ENCODE measurements at regions not wholly inside any gene's neighbourhood (a gene's known extent, or its start where the extent isn't known, plus 50 kb on each side); places are given as distances from the start of the nearest gene placed in this dataset.

DNA sequence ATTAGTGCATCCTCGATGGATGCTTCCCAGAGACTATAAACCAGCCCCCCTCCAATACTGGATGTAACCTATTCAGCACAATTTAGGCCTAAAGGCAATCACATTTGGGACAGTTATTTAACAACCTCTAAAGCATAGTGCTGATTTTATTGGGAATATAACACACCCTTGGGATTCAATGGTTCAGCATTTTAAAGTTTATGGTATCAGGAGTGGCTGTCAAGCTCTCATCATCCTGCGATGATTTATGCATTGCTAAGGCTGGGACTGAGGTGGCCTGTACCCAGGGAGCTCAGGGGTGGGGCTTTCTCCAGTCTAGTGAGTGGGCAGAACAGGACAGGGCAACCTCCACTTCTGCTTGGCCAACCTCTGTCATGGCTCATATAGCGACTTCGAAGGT is 464.9 kb downstream of the INHBA start:
- no peak for ATAC-seq
- no peak for TF ChIP-seq ZFP30 (CRISPR knock-in tag; IDR thresholded peaks at IDR 0.05)
- TF ChIP-seq GLIS3 (CRISPR knock-in tag; IDR thresholded peaks at IDR 0.05) = no peak
- no peak for TF ChIP-seq PPARA (CRISPR knock-in tag; IDR thresholded peaks at IDR 0.05; ENCODE audit: borderline replicate concordance)
- TF ChIP-seq, protein P1, sequence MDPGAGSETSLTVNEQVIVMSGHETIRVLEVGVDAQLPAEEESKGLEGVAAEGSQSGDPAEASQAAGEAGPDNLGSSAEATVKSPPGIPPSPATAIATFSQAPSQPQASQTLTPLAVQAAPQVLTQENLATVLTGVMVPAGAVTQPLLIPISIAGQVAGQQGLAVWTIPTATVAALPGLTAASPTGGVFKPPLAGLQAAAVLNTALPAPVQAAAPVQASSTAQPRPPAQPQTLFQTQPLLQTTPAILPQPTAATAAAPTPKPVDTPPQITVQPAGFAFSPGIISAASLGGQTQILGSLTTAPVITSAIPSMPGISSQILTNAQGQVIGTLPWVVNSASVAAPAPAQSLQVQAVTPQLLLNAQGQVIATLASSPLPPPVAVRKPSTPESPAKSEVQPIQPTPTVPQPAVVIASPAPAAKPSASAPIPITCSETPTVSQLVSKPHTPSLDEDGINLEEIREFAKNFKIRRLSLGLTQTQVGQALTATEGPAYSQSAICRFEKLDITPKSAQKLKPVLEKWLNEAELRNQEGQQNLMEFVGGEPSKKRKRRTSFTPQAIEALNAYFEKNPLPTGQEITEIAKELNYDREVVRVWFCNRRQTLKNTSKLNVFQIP (CRISPR knock-in tag; IDR thresholded peaks at IDR 0.05; ENCODE audit: borderline replicate concordance, low read depth) = no peak
- TF ChIP-seq CSDC2 (CRISPR knock-in tag; IDR thresholded peaks at IDR 0.05) = no peak

DNA sequence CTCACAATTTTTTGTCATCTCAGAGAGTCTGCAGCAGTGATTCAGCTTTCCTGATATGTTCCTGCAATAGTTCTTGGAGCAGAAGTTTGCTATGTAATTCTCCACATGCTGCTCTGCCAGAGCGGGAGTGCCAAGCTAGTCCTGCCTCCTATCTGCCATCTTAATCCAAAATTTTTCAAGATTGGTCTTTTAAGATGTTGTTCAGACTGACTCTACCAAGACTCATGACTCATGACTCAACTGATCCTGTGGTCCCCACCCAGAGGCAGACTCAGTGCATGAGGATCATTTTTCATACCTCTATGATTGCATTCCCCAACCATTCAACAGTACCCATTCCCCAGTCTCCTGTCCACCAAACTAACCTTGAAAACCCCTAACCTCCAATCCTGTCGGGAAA is 470.8 kb downstream of the INHBA start:
- TF ChIP-seq, protein P2, sequence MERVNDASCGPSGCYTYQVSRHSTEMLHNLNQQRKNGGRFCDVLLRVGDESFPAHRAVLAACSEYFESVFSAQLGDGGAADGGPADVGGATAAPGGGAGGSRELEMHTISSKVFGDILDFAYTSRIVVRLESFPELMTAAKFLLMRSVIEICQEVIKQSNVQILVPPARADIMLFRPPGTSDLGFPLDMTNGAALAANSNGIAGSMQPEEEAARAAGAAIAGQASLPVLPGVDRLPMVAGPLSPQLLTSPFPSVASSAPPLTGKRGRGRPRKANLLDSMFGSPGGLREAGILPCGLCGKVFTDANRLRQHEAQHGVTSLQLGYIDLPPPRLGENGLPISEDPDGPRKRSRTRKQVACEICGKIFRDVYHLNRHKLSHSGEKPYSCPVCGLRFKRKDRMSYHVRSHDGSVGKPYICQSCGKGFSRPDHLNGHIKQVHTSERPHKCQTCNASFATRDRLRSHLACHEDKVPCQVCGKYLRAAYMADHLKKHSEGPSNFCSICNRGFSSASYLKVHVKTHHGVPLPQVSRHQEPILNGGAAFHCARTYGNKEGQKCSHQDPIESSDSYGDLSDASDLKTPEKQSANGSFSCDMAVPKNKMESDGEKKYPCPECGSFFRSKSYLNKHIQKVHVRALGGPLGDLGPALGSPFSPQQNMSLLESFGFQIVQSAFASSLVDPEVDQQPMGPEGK (CRISPR knock-in tag; IDR thresholded peaks at IDR 0.05; ENCODE audit: borderline replicate concordance) = no peak
- TF ChIP-seq ZFP30 (CRISPR knock-in tag; IDR thresholded peaks at IDR 0.05) (no peak), ZNF565 (CRISPR knock-in tag; conservative IDR thresholded peaks at IDR 0.05; ENCODE audit: low read depth) (no peak), SNAI2 (CRISPR knock-in tag; IDR thresholded peaks at IDR 0.05) (no peak), ZFP3 (CRISPR knock-in tag; IDR thresholded peaks at IDR 0.05) (no peak), ZNF8 (CRISPR knock-in tag; IDR thresholded peaks at IDR 0.05) (no peak), RARB (CRISPR knock-in tag; IDR thresholded peaks at IDR 0.05) (no peak)
- TF ChIP-seq, protein P1 (CRISPR knock-in tag; IDR thresholded peaks at IDR 0.05; ENCODE audit: borderline replicate concordance, low read depth) = no peak
- ATAC-seq = no peak

DNA sequence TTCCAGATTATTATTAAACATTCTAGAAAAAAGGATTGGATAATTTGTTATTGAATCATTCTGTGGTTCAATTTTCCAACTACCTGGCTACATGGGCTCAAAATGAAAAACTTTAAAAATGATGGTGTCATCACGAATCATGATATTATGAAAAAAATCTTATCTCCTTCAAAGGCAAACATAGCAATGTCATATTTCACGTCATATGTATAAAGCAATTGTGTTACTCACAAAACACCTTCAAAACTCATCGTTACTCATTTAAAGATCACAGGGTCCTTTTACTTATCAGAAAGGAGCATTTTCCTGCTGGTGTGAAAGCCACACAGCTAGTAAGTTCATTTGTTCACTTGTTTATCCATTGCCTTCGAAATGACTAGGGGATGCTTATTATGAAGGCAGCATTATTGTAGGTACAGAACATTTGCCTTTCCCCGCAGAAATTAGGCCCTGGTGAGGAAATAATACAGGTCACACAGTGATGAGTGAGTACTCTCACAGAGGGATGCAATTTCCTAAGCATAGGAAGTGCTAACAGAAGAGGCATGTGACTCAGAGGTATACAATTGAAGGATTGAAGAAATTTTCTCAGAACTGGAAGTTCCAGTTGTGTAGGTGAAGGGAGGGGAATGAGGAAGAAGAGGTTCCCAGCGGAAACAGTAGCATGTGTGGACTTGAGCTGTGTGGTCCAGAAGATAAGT is 478.7 kb downstream of the INHBA start:
- ATAC-seq = no peak

More for the DNA sequence above, 478.7 kb downstream of the INHBA start:
- no peak for TF ChIP-seq TOX (CRISPR knock-in tag; IDR thresholded peaks at IDR 0.05; ENCODE audit: borderline replicate concordance)
- no peak for TF ChIP-seq BACH2 (CRISPR knock-in tag; IDR thresholded peaks at IDR 0.05; ENCODE audit: borderline replicate concordance)
- TF ChIP-seq, protein P3, sequence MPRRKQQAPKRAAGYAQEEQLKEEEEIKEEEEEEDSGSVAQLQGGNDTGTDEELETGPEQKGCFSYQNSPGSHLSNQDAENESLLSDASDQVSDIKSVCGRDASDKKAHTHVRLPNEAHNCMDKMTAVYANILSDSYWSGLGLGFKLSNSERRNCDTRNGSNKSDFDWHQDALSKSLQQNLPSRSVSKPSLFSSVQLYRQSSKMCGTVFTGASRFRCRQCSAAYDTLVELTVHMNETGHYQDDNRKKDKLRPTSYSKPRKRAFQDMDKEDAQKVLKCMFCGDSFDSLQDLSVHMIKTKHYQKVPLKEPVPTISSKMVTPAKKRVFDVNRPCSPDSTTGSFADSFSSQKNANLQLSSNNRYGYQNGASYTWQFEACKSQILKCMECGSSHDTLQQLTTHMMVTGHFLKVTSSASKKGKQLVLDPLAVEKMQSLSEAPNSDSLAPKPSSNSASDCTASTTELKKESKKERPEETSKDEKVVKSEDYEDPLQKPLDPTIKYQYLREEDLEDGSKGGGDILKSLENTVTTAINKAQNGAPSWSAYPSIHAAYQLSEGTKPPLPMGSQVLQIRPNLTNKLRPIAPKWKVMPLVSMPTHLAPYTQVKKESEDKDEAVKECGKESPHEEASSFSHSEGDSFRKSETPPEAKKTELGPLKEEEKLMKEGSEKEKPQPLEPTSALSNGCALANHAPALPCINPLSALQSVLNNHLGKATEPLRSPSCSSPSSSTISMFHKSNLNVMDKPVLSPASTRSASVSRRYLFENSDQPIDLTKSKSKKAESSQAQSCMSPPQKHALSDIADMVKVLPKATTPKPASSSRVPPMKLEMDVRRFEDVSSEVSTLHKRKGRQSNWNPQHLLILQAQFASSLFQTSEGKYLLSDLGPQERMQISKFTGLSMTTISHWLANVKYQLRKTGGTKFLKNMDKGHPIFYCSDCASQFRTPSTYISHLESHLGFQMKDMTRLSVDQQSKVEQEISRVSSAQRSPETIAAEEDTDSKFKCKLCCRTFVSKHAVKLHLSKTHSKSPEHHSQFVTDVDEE (CRISPR knock-in tag; IDR thresholded peaks at IDR 0.05) = no peak
- no peak for TF ChIP-seq TCF4 (CRISPR knock-in tag; IDR thresholded peaks at IDR 0.05; ENCODE audit: borderline replicate concordance)
- no peak for TF ChIP-seq ISL1 (CRISPR knock-in tag; IDR thresholded peaks at IDR 0.05)
- TF ChIP-seq, protein P1 (CRISPR knock-in tag; IDR thresholded peaks at IDR 0.05; ENCODE audit: borderline replicate concordance, low read depth) = no peak
- no peak for TF ChIP-seq RARB (CRISPR knock-in tag; IDR thresholded peaks at IDR 0.05)
- no peak for TF ChIP-seq OSR1 (CRISPR knock-in tag; IDR thresholded peaks at IDR 0.05)
- TF ChIP-seq ARNTL (CRISPR knock-in tag; IDR thresholded peaks at IDR 0.05; ENCODE audit: borderline replicate concordance, low read depth) = no peak
- no peak for TF ChIP-seq ZC3H10 (CRISPR knock-in tag; IDR thresholded peaks at IDR 0.05)
- TF ChIP-seq ZNF70 (CRISPR knock-in tag; IDR thresholded peaks at IDR 0.05) = no peak
- no peak for TF ChIP-seq GLIS3 (CRISPR knock-in tag; IDR thresholded peaks at IDR 0.05)
- no peak for TF ChIP-seq ZNF8 (CRISPR knock-in tag; IDR thresholded peaks at IDR 0.05)
- TF ChIP-seq CSDC2 (CRISPR knock-in tag; IDR thresholded peaks at IDR 0.05) = no peak
- no peak for TF ChIP-seq ZFP30 (CRISPR knock-in tag; IDR thresholded peaks at IDR 0.05)
- TF ChIP-seq, protein P4, sequence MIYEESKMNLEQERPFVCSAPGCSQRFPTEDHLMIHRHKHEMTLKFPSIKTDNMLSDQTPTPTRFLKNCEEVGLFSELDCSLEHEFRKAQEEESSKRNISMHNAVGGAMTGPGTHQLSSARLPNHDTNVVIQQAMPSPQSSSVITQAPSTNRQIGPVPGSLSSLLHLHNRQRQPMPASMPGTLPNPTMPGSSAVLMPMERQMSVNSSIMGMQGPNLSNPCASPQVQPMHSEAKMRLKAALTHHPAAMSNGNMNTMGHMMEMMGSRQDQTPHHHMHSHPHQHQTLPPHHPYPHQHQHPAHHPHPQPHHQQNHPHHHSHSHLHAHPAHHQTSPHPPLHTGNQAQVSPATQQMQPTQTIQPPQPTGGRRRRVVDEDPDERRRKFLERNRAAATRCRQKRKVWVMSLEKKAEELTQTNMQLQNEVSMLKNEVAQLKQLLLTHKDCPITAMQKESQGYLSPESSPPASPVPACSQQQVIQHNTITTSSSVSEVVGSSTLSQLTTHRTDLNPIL (CRISPR knock-in tag; IDR thresholded peaks at IDR 0.05; ENCODE audit: low read depth) = no peak
- TF ChIP-seq, protein P5, sequence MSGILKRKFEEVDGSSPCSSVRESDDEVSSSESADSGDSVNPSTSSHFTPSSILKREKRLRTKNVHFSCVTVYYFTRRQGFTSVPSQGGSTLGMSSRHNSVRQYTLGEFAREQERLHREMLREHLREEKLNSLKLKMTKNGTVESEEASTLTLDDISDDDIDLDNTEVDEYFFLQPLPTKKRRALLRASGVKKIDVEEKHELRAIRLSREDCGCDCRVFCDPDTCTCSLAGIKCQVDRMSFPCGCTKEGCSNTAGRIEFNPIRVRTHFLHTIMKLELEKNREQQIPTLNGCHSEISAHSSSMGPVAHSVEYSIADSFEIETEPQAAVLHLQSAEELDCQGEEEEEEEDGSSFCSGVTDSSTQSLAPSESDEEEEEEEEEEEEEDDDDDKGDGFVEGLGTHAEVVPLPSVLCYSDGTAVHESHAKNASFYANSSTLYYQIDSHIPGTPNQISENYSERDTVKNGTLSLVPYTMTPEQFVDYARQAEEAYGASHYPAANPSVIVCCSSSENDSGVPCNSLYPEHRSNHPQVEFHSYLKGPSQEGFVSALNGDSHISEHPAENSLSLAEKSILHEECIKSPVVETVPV (CRISPR knock-in tag; IDR thresholded peaks at IDR 0.05) = no peak

All from SK-N-SH treated with all-trans-retinoic acid at 6 μM for 48 hours (cell line).